ENCODE measurements at regions not wholly inside any gene's neighbourhood (a gene's known extent, or its start where the extent isn't known, plus 50 kb on each side); places are given as distances from the start of the nearest gene placed in this dataset.

DNA sequence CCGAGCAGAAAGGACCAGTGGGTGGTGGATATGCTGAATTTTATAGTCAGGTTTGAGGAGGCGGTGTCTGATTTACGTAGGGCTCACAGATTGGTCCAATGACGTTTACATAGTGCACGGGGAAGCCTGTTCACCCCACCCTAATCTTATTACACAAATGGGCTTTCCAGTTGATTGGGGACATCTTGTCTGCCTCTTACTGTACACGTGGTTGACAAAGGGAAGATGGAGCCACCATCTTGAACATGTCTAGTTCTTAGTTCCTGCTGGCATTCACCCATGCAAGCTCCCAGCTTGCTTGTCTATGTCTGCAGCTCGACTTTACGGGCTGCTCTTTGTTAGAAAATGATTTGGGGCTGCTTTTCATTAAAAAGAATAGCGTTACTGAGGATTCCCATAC lies 332.0 kb upstream of the SLCO3A1 start:
- no peak for DNase-seq (ENCODE audit: low spot score)

DNA sequence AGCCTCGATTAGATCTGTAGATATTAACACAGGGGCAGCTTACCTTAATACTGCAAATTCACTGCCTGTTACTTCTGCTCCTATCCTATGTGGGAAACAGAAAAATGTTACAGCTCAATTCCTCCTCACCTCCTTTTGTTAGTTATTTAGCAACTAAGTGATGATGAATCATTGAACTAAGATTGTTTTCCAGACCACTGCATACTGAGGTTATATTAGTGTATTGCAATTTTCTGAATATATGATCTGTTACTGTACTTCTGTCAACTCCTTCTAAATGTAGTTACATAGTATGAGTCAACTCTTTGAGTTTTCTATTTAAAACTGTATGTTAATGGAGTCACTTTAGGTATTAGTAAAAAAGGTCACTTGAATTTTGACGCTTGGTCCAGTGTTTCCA lies 331.5 kb upstream of the SLCO3A1 start:
- no peak for DNase-seq (ENCODE audit: low spot score)

DNA sequence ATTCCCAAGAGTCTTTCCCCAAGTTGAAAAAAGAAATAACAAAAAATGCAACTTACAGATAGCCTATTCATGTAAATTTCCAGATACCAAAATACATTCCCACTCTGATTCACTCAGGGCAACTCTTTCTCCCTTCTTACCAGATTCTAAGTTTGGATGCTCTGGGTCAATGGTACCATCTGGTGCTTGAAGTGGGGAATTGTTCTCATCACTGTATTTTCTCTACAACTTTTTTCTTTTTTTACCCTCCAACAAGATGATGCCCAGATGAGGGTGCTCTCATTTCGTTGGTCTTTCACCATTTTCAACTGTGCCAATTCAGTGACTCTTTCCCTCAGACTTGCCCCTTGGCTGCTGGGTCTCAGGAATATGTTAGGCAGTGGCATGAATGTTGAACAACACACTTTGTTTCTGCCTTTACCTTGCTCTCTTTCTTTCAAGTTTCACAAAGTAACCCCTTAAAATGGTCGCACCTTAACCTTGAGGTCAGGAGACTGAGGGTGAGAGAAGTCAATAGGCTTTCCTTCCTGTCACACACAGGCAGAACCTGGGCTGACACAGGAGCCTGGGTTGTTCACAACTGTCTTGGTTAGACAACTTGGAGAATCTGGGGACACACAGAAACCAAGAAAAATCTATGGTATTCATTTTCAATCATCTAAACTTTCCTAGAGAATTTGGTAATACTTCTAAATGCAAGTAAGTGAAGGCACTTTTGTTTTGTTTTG lies 330.7 kb upstream of the SLCO3A1 start:
- DNase-seq (ENCODE audit: low spot score) = peak; percentile 71

DNA sequence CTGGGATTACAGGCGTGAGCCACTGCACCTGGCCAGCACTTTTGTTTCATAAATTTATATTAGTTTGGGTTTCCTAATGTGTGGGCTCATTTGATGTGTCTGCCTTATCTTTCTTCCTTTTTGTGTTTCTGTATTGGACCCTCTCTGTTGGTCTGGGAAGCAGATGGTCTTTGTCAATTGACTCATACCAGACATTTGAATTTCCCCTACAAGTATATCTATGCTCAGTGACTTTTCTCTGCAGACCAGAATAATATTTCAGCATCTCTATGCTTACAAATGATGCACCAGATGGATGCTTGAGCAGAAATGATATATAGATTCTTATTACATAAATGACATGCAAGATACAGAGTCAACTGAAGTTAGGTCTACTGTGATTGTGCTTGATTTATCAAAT lies 329.9 kb upstream of the SLCO3A1 start:
- no peak for DNase-seq (ENCODE audit: low spot score)

- no peak for DNase-seq (ENCODE audit: low spot score)
Observed at GRCh38 chr15:91524534-91524933, 329.0 kb upstream of the SLCO3A1 start.

DNA sequence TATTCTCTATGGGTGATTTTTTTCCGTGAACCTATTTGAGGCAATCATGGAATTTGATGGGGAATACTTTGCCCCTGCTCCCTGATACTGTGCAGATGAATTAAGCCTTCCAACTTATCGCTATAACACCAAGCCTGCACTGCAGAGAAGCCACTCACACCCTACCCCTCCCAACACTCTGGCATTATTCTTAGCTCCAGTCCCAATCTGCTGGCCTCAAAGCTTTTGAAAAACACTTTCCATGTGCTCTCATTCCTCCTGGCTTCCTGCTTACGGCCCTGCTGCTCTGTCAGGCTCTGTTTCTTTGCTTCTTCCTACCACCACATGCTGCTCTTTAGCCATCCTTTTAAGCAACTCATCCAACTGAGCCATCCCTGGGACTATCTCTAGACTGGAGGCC lies 327.8 kb upstream of the SLCO3A1 start:
- no peak for DNase-seq (ENCODE audit: low spot score)

DNA sequence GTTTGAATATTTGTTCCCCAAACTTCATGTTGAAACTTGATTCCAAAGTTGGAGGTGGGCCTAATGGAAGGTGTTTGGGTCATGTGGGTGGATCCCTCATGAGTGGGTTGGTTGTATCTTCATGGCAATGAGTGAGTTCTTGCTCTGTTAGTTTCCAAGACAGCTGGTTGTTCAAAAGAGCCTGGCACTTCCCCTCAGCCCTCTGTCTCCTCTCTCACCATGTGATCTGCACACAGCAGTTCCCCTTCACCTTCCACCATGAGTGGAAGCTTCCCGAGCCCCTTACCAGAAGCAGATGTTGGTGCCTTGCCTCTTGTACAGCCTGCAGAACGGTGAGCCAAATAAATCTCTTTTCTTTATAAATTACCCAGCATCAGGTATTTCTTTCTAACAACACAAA lies 327.1 kb upstream of the SLCO3A1 start:
- no peak for DNase-seq (ENCODE audit: low spot score)

GRCh38 chr15:91528801-91529200 lies 324.7 kb upstream of the SLCO3A1 start:
- no peak for DNase-seq (ENCODE audit: low spot score)

- no peak for DNase-seq (ENCODE audit: low spot score)
Observed at GRCh38 chr15:91529534-91529933, 324.0 kb upstream of the SLCO3A1 start.

DNA sequence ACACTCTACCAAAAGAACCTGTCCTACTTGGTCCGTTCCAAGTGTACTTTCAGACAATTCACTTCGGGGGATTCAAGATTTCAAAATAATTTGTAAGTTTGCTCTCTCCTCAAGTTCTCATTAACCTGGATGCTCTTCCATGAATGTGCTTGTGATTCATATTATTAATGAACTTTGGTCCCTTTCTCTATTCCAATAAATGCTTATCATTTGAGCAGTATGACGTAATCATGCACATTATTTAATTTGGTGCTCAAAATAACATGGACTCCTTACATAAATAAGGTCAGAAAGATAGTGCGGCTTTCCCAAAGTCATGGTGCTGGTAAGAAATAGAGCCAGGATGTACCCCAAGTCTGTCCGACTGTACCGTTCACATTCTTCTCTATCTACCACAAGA lies 323.2 kb upstream of the SLCO3A1 start:
- no peak for DNase-seq (ENCODE audit: low spot score)

DNA sequence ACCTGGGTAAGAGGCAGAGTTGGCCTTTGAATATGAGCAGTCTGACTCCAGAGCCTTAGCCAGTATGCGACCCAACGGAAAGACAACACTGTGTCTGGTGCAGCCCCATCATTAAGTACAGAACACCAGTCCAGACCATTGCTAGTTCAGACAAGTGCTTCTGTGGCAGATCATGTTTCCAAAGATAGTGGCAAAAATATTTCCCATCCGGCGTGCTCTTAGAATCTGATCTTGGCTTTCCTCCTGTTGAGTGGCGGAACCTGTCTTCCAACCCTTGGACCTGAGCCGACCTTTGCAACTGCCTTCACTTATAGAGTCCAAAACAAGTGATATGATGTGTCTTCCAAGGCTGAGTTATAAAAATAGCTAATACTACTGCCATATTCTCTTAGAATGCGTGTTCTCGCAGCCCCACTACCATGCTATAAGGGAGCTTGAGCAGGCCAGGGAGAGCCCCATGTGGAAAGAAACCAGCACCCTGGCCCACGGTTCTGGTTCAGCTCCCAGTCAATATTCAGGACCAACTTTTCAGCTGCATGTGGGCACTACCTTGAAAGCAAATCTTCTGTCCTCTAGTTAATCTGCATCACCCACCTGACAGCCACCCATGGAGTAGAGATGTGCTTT lies 322.4 kb upstream of the SLCO3A1 start:
- DNase-seq (ENCODE audit: low spot score) = no peak

GRCh38 chr15:91534235-91534634 lies 319.3 kb upstream of the SLCO3A1 start:
- DNase-seq (ENCODE audit: low spot score) = no peak

DNA sequence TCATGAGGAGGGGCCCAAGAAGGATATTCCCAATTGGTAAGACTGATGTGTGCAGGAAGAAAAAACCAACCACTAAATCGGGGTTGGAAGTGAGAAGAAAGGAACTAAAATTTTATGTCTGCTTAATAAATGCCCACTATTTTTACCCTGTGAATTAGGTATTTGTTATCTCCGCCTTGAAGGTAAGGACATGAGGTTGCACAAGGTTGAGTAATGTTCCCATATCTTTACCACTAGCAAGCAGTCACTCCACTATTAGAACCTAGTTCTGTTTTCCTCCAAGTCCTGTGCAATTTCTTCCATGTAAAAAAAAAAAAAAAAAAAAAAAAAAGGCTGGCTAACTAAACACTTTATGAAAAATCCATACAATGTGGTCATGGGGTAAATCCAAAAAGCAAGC lies 318.5 kb upstream of the SLCO3A1 start:
- DNase-seq (ENCODE audit: low spot score) = no peak

GRCh38 chr15:91535856-91536500 lies 317.5 kb upstream of the SLCO3A1 start:
- DNase-seq (ENCODE audit: low spot score) = no peak

GRCh38 chr15:91537856-91538255 lies 315.7 kb upstream of the SLCO3A1 start:
- no peak for DNase-seq (ENCODE audit: low spot score)

DNA sequence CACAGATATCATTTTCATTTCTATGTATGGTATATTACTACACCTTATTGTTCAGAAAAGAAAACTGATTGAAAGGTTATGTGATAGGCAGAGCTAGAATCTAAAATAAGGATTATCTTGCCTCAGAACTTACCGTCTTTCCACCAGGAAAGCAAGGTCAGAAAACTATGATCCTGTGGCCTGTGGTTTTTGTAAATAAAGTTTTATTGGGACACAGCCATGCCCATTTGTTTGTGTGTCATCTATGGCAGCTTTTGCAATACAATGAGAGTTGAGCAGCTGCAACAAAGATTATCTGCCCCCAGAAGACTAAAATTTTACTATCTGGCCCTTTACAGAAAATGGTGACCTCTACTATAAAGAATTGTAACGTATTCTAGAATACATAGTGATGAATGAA lies 314.7 kb upstream of the SLCO3A1 start:
- DNase-seq (ENCODE audit: low spot score) = no peak

DNA sequence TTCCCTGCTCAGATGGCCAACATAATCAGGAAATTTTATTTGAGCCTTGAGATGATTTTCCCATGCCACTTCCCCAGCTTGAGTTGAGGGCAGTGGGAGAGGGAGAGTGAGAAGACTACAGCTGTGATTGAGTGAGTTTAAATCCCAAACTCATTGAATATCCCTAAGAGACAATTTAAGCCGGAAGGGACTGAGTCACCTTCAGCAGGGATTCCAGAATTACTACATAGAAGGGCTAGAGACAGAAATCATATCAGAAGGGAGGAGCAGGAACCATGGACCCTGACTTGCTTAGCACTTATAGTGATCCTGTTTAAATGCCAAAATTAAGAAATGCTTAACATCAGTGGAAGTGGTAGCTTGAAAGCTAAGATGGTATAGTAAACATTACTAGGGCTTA lies 312.2 kb upstream of the SLCO3A1 start:
- DNase-seq (ENCODE audit: low spot score) = no peak

DNA sequence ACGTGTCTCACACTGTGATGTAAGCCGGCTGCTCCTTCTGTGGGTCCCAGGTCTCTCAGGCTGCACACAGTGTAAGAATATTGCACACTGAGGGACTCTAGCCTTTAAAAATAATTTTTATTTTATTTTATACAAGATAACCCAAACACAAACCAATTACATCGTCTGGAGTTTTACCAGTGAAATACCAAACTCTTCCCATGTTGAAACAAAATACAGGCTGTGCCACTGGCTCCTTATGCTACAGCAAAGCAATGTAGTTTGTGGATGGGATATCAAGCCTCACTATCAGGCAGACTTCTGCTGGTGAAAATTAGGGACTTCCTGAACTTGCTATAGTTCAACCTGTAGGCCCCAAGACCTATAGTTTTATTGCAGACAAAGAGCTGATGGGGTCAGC lies 311.3 kb upstream of the SLCO3A1 start:
- DNase-seq (ENCODE audit: low spot score) = no peak

GRCh38 chr15:91547356-91547755 lies 306.2 kb upstream of the SLCO3A1 start:
- no peak for DNase-seq (ENCODE audit: low spot score)

GRCh38 chr15:91548549-91548948 lies 305.0 kb upstream of the SLCO3A1 start:
- DNase-seq (ENCODE audit: low spot score) = no peak

GRCh38 chr15:91549581-91549980 lies 303.9 kb upstream of the SLCO3A1 start:
- no peak for DNase-seq (ENCODE audit: low spot score)

DNA sequence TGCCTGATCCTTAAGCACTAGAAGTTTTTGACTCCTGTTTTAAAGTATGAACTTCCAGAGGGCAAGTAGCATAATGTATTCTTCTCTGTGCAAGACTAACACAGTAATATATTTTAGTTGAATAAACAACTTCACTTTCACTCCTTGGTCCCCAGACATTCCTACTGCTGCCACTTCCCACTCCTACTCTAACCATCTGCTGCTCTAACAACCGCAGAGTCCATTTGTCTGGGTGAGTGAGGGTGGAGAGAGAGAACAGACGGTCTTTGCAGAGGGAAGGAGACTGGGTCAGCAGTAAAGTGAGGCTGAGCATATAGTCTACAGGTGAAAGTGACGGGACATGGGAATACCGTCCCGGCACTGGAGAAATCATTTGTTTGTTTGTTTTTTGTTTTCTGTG lies 301.0 kb upstream of the SLCO3A1 start:
- no peak for DNase-seq (ENCODE audit: low spot score)

GRCh38 chr15:91553196-91553854 lies 300.2 kb upstream of the SLCO3A1 start:
- DNase-seq (ENCODE audit: low spot score) = no peak

Data from HT-29 (cell line).